GM18861 (cell line): ENCODE measurements at regions not wholly inside any gene's neighbourhood (a gene's known extent, or its start where the extent isn't known, plus 50 kb on each side); places are given as distances from the start of the nearest gene placed in this dataset.
"Not testable (repeated sequence)": the region's sequence is repeated elsewhere in the genome, so short reads cannot be mapped to it uniquely, and the experiment has no call there.

ENCODE experiments used
- ATAC-seq: cut with Tn5 transposase; IDR thresholded peaks from one replicate; pipeline ENCODE4 v1.9.1; 2021; ENCODE audit not compliant: unreplicated experiment

DNA sequence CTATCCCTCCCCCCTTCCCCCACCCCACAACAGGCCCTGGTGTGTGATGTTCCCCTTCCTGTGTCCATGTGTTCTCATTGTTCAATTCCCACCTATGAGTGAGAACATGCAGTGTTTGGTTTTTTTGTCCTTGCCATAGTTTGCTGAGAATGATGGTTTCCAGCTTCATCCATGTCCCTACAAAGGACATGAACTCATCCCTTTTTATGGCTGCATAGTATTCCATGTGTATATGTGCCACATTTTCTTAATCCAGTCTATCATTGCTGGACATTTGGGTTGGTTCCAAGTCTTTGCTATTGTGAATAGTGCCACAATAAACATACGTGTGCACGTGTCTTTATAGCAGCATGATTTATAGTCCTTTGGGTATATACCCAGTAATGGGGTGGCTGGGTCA lies 52.3 kb upstream of the MAN1A2 start:
- not testable (repeated sequence) for ATAC-seq

DNA sequence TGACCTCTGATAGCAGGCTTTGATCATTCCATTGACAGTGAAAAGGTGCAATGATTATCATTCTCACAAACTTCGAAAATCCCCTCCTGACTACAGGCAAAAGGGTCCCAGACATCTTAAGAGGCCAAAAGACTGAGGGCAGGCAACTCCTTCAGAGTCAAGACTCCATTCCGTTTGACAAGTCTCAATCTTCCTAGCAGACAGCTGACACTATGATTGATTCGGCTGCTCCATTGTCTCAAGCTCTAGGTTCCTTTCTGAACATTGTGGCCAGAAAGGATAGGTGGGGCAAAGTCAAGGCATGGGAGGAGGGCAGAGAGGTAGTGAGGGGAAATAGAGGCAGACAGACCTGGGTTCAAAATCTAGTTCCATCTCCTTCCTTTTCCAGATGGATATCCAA lies 53.7 kb upstream of the MAN1A2 start:
- ATAC-seq = no peak

DNA sequence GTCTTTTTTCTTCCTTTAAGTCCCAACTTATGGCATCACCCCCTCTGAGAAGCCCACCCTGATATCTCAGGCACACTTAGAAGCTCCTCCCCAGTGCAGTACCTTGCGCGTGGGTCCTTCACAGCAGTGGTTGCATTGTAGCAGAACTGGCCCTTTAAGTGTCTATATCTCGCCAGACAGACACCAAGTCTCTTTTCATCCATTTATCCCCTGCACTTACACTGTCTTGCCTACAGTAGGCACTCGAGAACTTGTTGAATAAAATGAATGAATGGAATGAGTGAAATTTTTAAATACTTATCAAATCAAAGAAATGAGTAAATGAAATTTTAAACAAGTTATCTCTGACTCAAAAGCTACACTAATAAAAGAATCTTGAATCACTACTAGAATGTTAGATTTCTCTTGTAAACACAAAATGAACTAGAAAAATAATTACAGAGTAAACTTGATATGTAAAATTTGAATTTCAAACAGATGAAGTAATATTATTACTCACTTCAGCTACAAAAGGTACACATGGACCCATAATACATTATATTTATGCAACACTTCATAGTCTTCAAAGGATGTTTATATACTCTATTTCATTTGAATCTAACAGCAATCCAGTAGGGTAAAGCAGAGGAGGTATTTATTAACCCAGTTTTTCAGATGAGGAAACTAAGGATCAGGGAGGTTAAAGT lies 54.7 kb upstream of the MAN1A2 start:
- ATAC-seq = peak; percentile 80

DNA sequence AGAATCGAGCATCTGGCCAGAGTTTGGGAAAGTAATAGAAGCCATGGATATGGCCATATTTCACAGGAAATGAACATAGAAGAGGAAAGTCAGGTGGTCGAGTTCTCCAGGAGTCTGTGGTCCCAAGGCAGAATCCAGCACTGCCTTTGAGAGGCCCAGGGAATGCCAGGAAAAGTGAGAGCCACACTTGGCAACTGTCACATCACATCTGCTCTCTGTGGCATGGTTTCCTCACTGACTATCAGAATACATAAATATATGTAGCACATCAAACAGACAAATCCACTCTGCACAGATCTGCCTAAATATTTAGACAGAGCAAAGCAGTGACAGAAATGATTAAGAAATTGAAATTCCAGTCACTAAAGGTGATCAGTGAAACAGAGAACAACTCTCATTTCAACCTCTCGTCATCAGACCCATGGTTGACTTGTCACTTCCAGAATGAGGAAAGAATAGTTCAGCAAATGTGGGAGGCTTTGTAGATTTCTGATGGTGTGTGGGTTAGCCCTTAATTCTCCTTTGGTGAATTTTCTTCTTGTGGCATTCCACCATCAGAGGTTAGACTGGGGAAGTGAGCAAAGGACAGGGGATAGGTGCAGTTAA lies 58.8 kb upstream of the MAN1A2 start:
- ATAC-seq = no peak

DNA sequence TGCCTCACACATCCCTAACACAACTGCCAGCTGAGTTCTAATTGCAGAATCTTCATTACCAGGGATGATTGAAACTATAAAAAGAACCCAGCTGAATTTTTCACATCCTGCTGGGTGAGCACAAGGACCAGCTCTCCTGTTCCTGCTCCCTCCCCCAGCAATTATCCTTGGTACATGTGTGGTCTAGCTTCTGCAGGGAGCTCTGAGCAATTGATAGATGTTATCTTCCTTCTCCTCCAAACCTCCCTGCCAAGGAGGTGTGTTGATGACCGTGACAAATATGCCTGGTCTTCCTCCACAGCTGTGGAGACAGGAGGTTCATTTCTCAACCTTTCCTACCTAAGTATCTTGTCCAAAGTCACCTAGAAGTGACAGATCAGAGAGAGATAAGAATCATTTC lies 65.3 kb upstream of the MAN1A2 start:
- no peak for ATAC-seq

DNA sequence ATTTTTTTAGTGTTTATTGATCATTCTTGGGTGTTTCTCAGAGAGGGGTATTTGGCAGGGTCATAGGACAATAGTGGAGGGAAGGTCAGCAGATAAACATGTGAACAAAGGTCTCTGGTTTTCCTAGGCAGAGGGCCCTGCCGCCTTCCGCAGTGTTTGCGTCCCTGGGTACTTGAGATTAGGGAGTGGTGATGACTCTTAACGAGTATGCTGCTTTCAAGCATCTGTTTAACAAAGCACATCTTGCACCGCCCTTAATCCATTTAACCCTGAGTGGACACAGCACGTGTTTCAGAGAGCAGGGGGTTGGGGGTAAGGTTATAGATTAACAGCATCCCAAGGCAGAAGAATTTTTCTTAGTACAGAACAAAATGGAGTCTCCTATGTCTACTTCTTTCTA lies 67.1 kb upstream of the MAN1A2 start:
- ATAC-seq = not testable (repeated sequence)

DNA sequence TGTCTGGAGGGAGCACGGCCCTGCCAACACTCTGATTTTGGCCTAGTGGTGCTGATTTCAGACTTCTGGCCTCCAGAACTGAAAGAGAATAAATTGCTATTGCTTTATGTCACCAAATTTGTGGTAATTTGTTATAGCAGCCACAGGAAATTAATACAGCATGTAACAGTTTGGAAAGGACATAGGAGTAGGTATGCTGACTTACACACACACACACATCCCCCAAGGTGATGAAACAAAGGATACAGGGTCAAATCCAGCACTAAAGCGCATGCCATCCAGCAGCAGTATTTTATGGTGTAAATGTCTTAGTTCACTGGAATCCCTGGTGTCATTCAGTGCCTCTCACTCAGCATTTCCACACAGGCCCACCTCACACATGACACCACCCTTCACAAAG lies 72.2 kb upstream of the MAN1A2 start:
- no peak for ATAC-seq

DNA sequence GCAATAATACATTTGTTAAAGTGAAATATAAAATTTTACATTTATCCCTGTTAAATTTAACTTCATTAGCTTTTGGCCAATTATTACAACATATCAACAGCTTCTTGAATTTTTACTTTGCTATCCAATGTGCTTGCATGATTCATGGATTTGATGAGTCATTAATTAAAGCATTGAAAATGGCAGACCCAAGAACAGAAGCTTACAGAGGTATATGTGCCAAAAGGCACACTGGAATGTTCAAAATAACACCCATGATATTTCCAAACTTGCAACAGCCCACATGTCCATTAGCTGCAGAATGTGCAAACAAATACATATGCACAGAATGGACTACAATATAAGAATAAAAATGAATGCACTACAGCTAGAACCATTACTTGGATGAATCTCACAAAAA lies 76.4 kb upstream of the MAN1A2 start:
- ATAC-seq = no peak

DNA sequence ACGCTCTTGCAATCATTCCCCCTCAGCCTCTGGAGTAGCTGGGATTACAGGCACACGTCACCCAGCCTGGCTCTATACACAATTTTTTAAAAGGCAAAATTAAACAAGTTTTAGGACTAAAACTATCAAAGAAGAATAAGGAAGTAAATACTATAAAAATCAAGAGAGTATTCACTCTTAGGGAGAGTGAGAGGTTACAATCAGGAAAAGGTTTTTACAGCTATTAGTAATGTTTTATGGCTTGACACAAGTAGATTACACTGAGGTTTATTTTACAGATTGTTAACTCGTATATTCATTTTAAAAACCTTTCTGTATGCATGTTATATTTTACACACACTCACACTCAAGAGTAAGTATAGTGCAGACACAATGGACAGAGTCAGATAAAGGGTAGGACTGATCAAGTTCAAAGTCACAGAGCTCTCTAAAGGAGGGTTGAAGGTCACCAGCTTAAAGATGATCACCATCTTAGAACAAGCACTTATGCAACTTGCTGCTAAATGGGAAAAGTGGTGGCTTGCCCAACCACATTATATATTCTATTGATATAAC lies 77.9 kb upstream of the MAN1A2 start:
- no peak for ATAC-seq

DNA sequence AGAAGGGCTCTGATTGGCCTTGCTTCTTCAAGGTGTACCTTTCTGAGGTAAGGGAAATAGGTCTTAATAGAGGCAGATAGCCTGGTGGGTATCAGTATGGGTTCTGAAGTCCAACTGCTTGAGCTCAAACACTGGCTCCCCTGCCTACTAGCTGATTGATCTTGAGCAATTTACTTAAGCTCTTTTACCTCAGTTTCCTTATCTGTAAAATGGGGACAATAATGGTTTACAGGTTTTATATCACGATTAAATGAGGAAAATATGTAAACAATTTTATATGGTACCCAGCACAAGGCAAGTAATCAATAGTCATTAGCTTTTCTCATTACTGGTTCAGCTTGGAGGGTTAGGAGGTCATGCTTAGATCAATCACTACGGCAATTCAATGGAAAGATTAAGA lies 75.8 kb upstream of the VTCN1 start:
- no peak for ATAC-seq

DNA sequence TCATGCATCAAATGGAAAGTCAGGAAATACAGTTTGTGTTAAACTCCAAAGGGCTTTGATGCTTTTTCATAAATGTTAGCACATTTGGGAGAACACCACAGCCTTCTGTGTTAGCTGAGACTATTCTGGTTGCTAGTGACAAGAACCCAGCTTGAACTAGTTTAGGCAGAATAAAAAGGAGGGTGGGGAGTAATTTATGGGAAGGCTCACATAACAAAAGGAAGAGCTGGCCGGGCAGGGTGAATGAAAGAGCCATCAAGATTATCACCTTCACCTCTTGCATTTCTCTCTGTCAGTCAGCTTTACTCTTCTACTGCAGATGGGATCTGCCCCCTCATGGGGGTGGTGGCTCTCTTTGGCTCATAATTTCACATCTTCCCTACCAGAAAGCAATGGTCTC lies 75.4 kb upstream of the VTCN1 start:
- ATAC-seq = no peak

DNA sequence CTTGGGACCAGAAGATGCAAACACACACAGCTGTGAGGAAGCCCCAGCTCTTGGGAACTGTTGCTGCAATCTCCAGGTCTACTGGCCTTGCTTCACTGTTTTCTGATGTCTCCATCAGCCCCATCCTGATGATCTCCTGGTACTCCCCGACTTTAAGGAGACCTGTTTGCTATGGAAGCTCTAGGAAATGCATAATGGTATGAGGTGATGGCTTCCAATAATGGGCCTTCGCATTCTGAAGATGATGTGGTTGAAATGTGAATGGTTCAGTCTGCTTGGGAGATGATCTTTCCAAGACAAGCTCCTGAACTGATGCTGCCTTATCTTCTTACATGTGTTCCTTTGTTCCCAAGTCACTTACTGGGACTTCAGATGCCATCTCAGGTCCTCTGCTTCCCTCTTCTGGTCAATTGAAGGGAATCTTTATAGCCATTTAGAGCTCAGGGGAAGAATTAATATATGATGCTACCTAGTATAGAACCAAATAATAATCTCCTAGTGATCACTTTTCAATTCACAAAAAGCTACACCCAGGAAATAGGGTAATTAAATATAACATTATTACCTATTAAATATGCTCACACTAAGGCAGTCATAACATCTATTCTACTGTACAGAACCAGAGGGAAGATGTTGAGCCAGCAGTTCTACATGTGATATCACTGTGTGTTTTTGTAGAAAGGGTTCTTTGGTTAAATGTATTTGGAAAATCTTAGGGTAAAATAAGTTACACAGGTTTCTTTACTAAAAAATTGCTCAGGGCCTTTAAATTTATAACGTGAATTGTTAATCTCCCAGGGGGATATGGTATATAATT lies 73.9 kb upstream of the VTCN1 start:
- ATAC-seq = no peak

DNA sequence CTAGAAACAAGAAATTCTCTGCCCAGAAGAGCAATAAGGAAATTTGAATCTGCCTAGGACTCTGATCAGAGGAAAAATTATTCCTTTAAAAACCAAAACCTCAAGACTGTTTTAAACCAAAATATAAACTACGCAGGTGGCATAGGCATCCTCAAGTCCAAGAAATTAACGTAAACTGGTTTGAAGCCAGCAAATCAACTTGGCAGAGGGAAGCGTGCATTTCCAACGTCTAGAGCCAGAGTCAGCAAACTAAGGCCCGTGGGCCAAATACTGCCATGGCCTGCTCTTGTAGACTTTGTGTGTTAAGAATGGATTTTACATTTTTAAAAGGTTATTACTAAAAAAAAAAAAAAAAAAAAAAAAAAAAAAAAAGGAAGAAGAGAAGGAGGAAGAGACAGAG lies 67.8 kb upstream of the VTCN1 start:
- no peak for ATAC-seq

DNA sequence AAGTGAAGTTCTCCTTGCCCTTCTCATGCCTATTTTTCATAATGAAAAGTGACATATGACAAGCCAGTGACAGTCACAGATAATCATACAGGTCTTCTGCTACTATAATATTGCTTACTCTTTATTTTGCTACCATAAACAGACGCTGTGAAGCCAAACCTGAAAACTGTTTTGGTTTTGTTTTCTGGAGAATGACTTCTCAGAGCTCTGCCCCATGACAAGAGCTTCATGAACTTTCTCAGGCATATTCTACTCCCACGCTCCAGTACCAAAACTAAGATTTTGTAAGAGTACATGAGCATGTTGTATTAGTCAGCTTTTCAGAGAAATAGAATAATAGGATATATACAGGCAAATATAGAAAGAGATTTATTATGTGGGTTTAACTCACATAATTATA lies 64.3 kb upstream of the VTCN1 start:
- no peak for ATAC-seq

DNA sequence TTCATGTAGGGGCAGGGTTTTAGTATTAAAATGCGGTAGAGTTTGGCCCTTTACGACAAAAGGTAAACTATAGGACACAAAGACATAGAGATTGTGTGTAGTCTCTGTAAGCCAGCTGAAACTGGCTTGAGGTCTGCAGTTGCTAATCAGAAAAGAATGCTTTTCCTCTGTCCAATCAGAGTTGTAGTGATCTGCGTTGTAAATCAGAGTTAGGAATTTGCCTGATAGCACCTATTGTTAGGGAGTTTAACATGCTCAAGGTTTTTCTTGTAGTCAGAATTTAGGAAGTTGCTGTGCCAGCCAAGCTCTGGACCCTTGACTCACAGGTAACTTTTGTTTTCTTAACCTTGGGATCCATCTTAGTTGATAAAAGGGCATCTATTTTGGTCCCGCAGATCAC lies 61.2 kb upstream of the VTCN1 start:
- no peak for ATAC-seq

DNA sequence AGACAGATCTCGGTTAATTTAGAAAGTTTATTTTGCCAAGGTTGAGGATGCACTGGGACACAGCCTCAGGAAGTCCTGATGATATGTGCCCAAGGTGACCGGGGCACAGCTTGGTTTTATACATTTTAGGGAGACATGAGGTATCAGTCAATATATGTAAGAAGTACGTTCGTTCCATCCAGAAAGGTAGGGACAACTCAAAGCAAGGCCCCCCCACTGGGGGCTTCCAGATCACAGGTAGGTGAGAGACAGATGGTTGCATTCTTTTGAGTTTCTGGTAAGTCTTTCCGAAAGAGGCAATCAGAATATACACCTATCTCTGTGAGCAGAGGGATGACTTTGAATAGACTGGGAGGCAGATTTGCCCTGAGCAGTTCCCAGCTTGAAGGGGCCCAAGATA lies 60.4 kb upstream of the VTCN1 start:
- no peak for ATAC-seq

DNA sequence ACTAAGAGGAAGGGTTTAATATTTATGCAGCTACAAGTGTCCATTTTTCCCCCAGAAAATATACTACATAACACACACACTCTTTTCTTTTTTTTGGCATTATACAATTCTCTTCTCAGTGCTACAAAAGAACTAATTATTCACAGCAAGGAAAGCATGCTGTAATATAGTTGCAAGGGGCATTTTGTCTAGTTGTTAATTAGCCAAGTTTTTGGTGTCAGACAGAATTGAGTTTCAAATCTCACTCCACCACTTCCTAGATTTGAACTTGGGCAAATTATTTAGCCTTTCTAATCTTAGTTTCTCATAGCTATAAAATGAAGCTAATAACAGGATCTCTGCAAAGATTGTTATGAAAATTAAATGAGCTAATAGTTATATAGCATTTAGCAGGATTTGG lies 60.0 kb upstream of the VTCN1 start:
- no peak for ATAC-seq

DNA sequence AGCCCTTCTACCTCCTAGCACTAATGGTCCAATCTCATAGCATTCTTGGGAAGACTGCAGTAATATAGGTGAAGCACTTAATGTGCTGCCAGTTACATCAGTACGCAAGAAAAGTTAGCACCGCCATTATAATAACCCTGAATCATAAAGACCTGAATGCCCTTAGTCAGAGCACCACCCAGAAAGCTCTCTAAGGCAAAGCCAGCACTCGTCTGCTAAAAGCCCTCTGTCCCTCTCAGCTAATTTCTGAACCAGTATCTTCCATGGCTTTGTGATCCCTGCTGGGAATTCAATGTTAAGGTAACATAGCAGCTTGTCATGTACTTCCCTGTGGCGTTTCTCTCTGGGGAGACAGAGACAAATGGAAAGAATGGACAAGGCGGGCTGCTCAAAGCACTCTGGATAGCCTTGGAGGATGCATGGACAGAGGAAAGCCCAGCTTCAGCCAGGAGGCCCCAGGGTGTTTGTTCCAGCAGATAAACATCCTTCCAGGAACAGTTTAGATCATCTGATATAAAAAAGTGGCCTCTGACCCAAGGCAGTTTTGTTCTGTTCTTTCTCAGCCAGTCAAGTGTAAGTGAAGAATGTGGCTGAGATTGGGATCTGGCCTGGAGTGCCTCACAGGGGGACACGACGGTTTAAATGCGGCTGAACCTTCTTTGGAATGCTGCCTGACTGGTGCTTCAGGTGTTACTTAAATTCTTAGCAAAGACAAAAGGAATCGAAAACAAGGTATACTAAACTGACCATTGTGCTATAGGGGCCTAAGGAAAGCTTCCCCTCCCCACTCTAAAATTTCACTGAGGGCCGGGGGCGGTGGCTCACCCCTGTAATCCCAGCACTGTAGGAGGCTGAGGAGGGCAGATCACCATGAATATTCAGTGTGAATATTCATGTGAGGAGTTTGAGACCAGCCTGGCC lies 58.1 kb upstream of the VTCN1 start:
- ATAC-seq = no peak

DNA sequence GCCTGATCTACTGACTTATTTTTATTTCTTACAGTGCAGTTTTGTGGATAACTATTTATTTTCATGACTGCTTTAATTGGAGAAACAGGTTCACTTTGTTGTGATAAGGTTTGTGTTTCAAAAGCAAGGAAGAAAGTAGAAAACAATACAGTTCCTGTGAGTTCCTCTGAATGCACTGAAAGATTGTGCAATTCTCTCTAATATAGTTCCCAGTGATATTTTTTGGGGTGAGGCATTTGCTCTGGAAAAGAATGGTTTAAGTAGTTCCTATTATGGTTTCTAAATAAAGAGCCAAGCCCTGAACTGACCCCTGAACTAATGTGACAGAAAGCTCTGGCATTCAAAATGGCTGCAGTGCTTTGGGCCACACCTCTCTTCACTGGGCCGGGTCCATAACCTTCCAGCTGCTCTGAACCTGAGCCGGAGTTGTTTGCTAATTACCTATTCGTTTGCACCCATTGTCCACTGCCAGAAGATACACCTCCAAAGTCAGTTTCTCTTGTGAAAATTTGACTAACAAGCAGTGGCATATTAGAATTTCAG lies 56.6 kb upstream of the VTCN1 start:
- ATAC-seq = no peak

DNA sequence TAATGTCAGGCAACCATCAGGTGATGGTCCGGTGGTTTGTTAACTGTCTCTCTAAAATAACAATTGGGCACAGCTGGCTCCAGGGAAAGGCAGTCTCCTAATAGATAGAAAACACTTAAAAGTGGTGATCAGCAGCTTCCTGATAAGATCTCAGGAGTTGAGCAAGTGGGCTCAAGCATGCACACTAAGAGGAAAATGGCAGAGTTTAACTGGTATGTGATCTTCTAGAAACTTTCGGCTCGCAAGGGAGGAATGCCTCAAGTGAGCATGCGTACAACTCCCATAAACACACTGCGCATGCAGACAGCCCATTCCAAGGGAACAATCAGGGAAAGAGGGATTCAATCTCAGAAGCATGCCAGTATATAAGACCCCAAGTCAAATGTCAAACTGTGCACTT lies 52.2 kb upstream of the VTCN1 start:
- no peak for ATAC-seq

DNA sequence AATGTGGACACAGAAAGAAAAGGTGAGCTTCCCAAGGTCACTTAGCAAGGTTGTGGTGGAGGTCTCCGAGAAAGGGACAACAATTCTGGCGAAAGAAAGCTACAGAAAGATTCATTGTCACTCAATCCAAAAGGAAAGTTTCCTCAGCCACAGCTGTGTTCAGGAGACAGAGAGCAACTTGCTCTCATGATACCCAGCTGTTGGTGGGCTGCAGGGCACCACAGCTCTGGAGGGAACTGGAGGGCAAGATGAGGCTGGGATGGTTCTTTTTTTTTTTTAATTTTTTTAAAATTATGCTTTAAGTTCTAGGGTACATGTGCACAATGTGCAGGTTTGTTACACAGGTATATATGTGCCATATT lies 50.7 kb upstream of the VTCN1 start:
- no peak for ATAC-seq
